ENCODE measurements at regions not wholly inside any gene's neighbourhood (a gene's known extent, or its start where the extent isn't known, plus 50 kb on each side); places are given as distances from the start of the nearest gene placed in this dataset.
"Not testable (repeated sequence)": the region's sequence is repeated elsewhere in the genome, so short reads cannot be mapped to it uniquely, and the experiment has no call there.

GRCh38 chr22:25281675-25282345 lies 62.4 kb downstream of the CRYBB2 start:
- peak; percentile 6 for DNase-seq (ENCODE audit: low spot score)

DNA sequence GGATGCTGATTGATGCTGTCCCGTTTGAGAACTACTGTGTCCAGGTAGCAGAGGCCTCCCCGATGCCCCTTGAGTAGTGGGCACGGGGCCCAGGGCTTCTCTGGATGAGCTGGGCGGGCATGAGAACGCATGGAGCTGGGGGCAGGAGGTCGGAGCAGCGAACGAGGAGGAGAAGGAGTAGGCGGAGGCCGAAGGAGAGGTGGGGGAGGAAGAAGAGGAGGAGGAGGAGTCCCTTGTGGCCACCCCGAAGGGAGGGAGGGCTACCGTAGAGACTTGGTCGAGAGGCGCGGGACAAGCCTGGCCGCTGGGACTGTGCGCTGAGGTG lies 62.9 kb downstream of the CRYBB2 start:
- DNase-seq (ENCODE audit: low spot score): no peak

GRCh38 chr22:25282671-25283561 lies 63.5 kb downstream of the CRYBB2 start:
- DNase-seq (ENCODE audit: low spot score): peak; percentile 59

DNA sequence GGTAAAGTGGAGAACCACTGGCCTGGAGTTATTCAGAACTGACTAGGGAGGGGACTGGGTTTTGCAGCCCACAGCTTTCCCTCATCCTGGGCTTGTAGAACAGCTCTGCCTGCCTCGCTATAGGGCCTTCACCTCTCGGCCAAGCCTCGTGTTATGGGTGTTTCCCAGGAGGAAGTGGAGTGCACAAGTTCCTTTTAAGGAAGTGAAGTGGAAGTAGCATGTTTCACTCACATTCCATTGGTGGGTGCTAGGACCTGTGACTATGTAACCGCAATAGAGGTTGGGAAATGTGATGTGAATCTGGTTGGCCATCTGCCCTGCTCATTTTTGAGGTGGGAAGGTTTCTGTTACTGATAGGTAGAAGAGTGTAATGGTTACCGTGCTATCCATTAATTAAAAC lies 69.0 kb downstream of the CRYBB2 start:
- DNase-seq (ENCODE audit: low spot score): not testable (repeated sequence)

GRCh38 chr22:25301912-25302311 lies 82.5 kb downstream of the CRYBB2 start:
- DNase-seq (ENCODE audit: low spot score): not testable (repeated sequence)

DNA sequence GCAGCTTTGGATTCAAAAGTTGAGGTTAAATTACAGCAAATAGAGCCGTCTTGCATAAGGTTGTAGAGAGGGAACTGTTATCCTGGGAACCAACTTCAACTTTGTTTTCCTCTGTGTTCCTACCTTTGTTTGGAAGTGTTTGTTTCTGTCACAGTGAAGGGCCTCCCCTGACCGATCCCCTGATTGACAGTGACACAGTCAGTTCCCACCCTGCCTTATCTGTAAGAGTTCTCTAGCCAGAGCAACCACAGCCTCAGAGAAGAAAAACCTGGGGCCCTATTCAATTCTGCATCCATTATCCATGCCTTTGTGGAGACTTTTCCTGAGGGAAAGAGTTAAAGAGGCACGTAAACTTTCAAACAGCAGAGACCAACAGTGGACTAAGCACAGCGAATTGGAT lies 90.1 kb downstream of the CRYBB2 start:
- DNase-seq (ENCODE audit: low spot score): not testable (repeated sequence)

DNA sequence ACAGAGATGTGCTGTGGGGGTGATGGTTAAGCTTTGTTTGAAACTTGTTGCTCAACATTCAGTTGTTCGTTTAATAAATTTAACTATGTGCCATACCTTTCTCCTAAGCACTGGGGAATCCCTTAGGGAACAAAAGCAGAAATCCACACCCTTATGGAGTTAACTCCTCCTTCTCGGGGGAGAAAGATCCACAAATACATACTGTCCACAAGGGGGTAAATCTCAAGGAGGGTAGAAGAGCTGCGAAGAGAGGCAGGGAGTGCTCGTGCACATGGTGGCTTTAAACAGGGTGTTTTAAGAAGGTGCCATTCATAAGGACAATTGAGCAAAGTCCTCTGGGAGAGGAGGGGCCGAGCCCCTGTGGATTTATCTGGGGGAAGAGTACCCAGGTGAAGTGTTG lies 92.5 kb downstream of the CRYBB2 start:
- not testable (repeated sequence) for DNase-seq (ENCODE audit: low spot score)

DNA sequence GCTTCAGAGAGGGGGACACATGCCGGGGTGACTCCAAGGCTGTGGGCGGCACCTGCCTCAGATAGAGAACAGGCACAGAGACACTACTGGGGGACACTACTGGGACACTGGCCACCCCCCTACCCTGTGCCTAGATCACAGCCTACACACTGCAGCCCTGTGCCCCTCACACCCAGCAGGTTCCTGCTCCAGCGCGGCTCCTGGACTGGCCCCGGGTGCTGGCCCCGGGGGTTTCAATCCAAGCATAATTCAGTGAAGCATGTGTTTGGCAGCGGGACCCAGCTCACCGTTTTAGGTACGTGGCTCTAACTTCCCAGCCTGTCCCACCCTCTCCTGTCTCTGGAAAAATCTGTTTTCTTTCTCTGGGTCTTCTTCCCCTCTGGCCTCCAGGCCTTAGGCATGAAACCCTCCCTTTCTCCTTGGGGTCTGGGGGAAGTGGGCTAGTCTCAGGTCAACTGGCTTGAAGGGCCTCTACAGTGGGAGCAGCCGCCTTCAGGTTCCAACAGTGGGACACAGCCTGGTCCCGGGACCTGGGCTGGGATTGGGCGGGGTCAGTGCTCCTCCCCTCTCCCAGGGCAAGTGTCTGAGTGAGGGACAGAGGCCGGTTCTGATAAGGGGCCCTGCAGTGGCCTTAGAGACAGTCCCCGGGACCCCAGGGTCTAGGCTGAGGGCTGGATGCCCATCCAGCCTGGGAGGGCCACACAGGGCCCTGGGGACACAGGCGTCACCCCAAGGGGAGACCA lies 98.8 kb downstream of the CRYBB2 start:
- no peak for DNase-seq (ENCODE audit: low spot score)

- no peak for DNase-seq (ENCODE audit: low spot score)
These were observed 107.7 kb downstream of the CRYBB2 start for GRCh38 chr22:25327018-25327755.

- DNase-seq (ENCODE audit: low spot score): no peak
These were observed 111.6 kb downstream of the CRYBB2 start for GRCh38 chr22:25331050-25331449.

DNA sequence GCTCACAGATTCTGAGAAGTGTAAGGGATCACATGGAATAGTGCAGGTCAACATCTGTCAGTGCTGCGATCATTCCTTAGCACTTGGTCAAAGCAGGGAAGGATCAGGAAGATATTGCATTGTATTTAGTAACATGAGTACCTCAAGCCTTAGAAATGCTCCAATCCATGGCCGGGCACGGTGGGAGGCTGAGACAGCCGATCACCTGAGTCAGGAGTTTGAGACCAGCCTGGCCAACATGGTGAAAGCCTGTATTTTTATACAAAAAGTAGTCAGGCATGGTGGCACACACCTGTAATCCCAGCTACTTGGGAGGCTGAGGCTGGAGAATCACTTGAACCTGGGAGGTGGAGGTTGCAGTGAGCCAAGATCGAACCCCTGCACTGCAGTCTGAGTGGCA lies 112.5 kb downstream of the CRYBB2 start:
- not testable (repeated sequence) for DNase-seq (ENCODE audit: low spot score)

GRCh38 chr22:25332386-25332785 lies 112.9 kb downstream of the CRYBB2 start:
- no peak for DNase-seq (ENCODE audit: low spot score)

GRCh38 chr22:25334162-25334490 lies 114.7 kb downstream of the CRYBB2 start:
- DNase-seq (ENCODE audit: low spot score): peak; percentile 69

DNA sequence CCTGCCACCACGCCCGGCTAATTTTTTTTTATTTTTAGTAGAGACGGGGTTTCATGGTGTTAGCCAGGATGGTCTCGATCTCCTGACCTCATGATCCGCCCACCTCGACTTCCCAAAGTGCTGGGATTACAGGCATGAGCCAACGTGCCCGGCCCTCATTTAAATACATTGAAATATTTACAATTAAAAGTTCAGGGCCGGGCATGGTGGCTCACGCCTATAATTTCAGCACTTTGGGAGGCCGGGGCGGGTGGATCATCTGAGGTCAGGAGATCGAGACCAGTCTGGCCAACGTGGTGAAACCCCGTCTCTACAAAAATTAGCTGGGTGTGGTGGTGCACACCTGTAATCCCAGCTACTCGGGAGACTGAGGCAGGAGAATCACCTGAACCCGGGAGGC lies 115.2 kb downstream of the CRYBB2 start:
- DNase-seq (ENCODE audit: low spot score): not testable (repeated sequence)

DNA sequence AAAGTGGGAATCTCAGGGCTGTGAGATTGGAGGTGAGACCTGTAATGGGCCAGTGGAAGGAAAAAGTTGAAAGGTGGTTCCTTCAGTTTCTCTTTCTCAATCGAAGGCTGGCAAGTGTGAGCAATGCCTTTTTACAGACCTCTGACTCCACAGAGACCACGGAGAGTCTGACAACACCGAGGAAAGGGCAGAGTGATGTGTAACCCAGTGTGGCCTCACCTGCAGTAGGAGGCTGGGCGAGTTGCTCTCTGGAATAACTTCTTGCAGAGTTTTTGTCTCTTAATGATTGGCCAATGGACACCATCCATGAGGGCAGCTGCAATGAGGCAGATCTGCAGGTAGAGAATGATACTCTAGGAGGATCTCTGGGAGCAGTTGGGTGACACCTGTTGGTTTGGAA lies 115.8 kb downstream of the CRYBB2 start:
- not testable (repeated sequence) for DNase-seq (ENCODE audit: low spot score)

DNA sequence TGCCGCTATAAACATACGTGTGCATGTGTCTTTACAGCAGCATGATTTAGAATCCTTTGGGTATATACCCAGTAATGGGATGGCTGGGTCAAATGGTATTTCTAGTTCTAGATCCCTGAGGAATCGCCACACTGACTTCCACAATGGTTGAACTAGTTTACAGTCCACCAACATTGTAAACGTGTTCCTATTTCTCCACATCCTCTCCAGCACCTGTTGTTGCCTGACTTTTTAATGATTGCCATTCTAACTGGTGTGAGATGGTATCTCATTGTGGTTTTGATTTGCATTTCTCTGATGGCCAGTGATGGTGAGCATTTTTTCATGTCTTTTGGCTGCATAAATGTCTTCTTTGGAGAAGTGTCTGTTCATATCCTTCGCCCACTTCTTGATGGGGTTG lies 121.1 kb downstream of the CRYBB2 start:
- not testable (repeated sequence) for DNase-seq (ENCODE audit: low spot score)

GRCh38 chr22:25344366-25344765 lies 124.9 kb downstream of the CRYBB2 start:
- DNase-seq (ENCODE audit: low spot score): not testable (repeated sequence)

- DNase-seq (ENCODE audit: low spot score): no peak
These were observed 127.7 kb downstream of the CRYBB2 start for GRCh38 chr22:25346859-25347751.

- no peak for DNase-seq (ENCODE audit: low spot score)
These were observed 128.3 kb downstream of the CRYBB2 start for GRCh38 chr22:25347752-25348102.

DNA sequence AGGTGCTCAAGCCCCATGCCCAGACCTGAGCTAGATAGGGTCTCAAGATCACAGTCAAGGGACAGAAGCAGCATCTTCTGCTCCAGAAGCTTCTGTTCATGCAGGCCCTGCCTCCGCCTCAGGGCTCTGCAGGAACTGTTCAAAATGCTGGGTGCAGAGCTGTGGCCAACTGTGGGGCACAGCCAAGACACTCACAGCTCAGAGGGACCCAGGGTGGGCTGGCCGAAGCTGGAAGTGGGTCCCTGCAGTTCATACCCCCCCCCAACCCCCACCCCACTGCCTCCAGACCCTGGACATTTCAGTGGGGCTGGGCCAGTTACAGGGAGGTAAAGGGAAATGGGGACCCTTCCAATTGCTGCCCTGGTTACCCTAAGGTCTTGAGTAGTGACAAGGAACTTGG lies 129.0 kb downstream of the CRYBB2 start:
- DNase-seq (ENCODE audit: low spot score): no peak

- not testable (repeated sequence) for DNase-seq (ENCODE audit: low spot score)
These were observed 129.6 kb downstream of the CRYBB2 start for GRCh38 chr22:25348996-25349395.
